Endothelial cell of umbilical vein (primary cell): ENCODE measurements at regions not wholly inside any gene's neighbourhood (a gene's known extent, or its start where the extent isn't known, plus 50 kb on each side); places are given as distances from the start of the nearest gene placed in this dataset.

Experiments
- BruUV-seq: library from RNA; stranded (reverse); fragments of 400-500 nt; replicated peaks from 2 replicates; lab custom pipeline; 2021; lab: Mats Ljungman, UMichigan
- CTCF ChIA-PET: fragments of 300-600, 350-600 bp; sonication (Branson Sonifier 250); formaldehyde crosslinking; loops from one replicate; lab custom pipeline; 2021; ENCODE audit warnings: antibody characterized with exemption, inconsistent platforms; lab: Charles Lee
- POLR2A ChIA-PET: fragments of 300-600, 350-600 bp; sonication (Branson Sonifier 250); formaldehyde crosslinking; loops from one replicate; lab custom pipeline; 2021; ENCODE audit warnings: antibody characterized with exemption, inconsistent platforms; lab: Charles Lee
- DNase-seq: peaks from one replicate; pipeline ENCODE4 v3.0.0-alpha.2; 2011; ENCODE audit warnings: low read depth, low spot score
- FAIRE-seq: peaks from 2 replicates; lab custom pipeline; 2011; peaks lifted over from hg19 to GRCh38; lab: Jason Lieb, UNC
- H2AFZ ChIP-seq: 2 replicates; pipeline ENCODE4 v1.6.0; 2012; ENCODE audit warnings: low read depth, low read length, control low read depth, inconsistent platforms
- H3K27ac ChIP-seq: 2 replicates; pipeline ENCODE4 v1.5.1; 2011; ENCODE audit warnings: low read depth, mild to moderate bottlenecking, control low read depth, low read length, moderate library complexity; ENCODE audit not compliant: insufficient read depth
- H3K27me3 ChIP-seq, 2 experiments: 2 replicates each; pipeline versions ENCODE4 v1.6.0 to v1.6.1; 2011; ENCODE audit warnings: low read length in 2 of 2, mixed read lengths in 1 of 2; ENCODE audit not compliant: control insufficient read depth in 2 of 2, insufficient read depth in 2 of 2
- H3K36me3 ChIP-seq, 2 experiments: 2 replicates in 1 of 2; 3 replicates in 1 of 2; pipeline ENCODE4 v1.5.1; 2011; ENCODE audit warnings: low read length in 2 of 2, mild to moderate bottlenecking in 1 of 2, moderate library complexity in 1 of 2; ENCODE audit not compliant: control insufficient read depth in 2 of 2, insufficient read depth in 2 of 2; ENCODE audit errors: extremely low read depth in 1 of 2
- H3K4me1 ChIP-seq: 3 replicates; pipeline ENCODE4 v1.5.1; 2011; ENCODE audit warnings: mild to moderate bottlenecking, low read length; ENCODE audit not compliant: control insufficient read depth, insufficient read depth; ENCODE audit errors: extremely low read depth
- H3K4me2 ChIP-seq: 2 replicates; pipeline ENCODE4 v1.6.1; 2011; ENCODE audit warnings: low read length, control low read depth, mixed read lengths; ENCODE audit not compliant: insufficient read depth
- H3K4me3 ChIP-seq, 3 experiments: fragments of 200-600 bp in 1 of 3; sonication (generic), shearing (Covaris generic) in 1 of 3; replicated peaks in 1 of 3; 2 replicates each; pipeline ENCODE4 v1.5.1; 2011 to 2016; ENCODE audit warnings: control low read depth in 3 of 3, low read length in 3 of 3, mild to moderate bottlenecking in 2 of 3, inconsistent platforms in 1 of 3, low read depth in 1 of 3, moderate library complexity in 1 of 3; ENCODE audit not compliant: insufficient read depth in 1 of 3
- H3K79me2 ChIP-seq: 2 replicates; pipeline ENCODE4 v1.6.0; 2012; ENCODE audit warnings: low read length, inconsistent platforms; ENCODE audit not compliant: control insufficient read depth, insufficient read depth
- H3K9ac ChIP-seq: replicated peaks from 2 replicates; pipeline ENCODE3; 2011; ENCODE audit warnings: low read length, control low read depth; ENCODE audit not compliant: insufficient read depth; ENCODE audit errors: extremely low read depth
- H3K9me1 ChIP-seq: replicated peaks from 3 replicates; pipeline ENCODE4 v1.6.0; 2011; ENCODE audit warnings: mild to moderate bottlenecking, low read length; ENCODE audit not compliant: control insufficient read depth, insufficient read depth; ENCODE audit errors: extremely low read depth
- H3K9me3 ChIP-seq: replicated peaks from 2 replicates; pipeline ENCODE4 v1.5.1; 2012; ENCODE audit warnings: low read length, inconsistent platforms; ENCODE audit not compliant: control insufficient read depth, insufficient read depth
- H4K20me1 ChIP-seq: replicated peaks from 2 replicates; pipeline ENCODE3; 2011; ENCODE audit warnings: mild to moderate bottlenecking, low read length; ENCODE audit not compliant: control insufficient read depth, insufficient read depth; ENCODE audit errors: extremely low read depth
- EZH2 ChIP-seq: IDR thresholded peaks from 2 replicates; pipeline ENCODE4 v1.6.1; 2012; ENCODE audit warnings: borderline replicate concordance, low read depth, mild to moderate bottlenecking, moderate library complexity, low read length, inconsistent platforms; ENCODE audit not compliant: severe bottlenecking
- FOS ChIP-seq: IDR thresholded peaks from 2 replicates; pipeline ENCODE4 v1.6.1; 2011; ENCODE audit warnings: mild to moderate bottlenecking, low read length, moderate library complexity, borderline replicate concordance; ENCODE audit not compliant: insufficient read depth
- GATA2 ChIP-seq: IDR thresholded peaks from 2 replicates; pipeline ENCODE4 v1.7.0; 2011; ENCODE audit warnings: low read depth, mild to moderate bottlenecking, moderate library complexity, mixed read lengths, low read length; ENCODE audit not compliant: insufficient read length, insufficient read depth
- JUN ChIP-seq: IDR thresholded peaks from 2 replicates; pipeline ENCODE4 v1.6.1; 2011; ENCODE audit warnings: borderline replicate concordance, low read depth; ENCODE audit not compliant: insufficient read length, insufficient read depth
- MYC ChIP-seq: IDR thresholded peaks from one replicate; pipeline ENCODE4 v1.6.1; 2011; ENCODE audit warnings: mild to moderate bottlenecking, low read depth, low read length
- POLR2A ChIP-seq: IDR thresholded peaks from 2 replicates; pipeline ENCODE4 v1.6.1; 2012; ENCODE audit warnings: low read depth, mild to moderate bottlenecking, control low read depth, low read length
- POLR2AphosphoS5 ChIP-seq: IDR thresholded peaks from 2 replicates; pipeline ENCODE4 v1.6.1; 2012; ENCODE audit warnings: low read depth, mild to moderate bottlenecking, control low read depth, low read length, moderate library complexity; ENCODE audit not compliant: insufficient read depth
- dilution Hi-C: fragments of 300-500 bp; cut with MboI; formaldehyde crosslinking; loops from one replicate; pipeline ENCODE4 v1.15.0; 2019; ENCODE audit warnings: low sequenced_read_pairs; ENCODE audit not compliant: extremely low pct_ligation_motif_present
- intact Hi-C: fragments of 100-400 bp; cut with micrococcal nuclease; formaldehyde crosslinking; loops from one replicate; pipeline ENCODE4 v1.10.0; 2022
- TF ChIP-seq, protein P1 (sequence below): IDR thresholded peaks from 2 replicates; pipeline ENCODE4 v1.6.1; 2011; ENCODE audit not compliant: insufficient read depth, insufficient read length
- TF ChIP-seq, protein P2 (sequence below), 2 donors: IDR thresholded peaks; 1 replicate in 1 of 2; 2 replicates in 1 of 2; pipeline ENCODE4 v1.5.1; 2011; ENCODE audit warnings: low read length in 2 of 2, mild to moderate bottlenecking in 2 of 2, moderate library complexity in 2 of 2, control low read depth in 1 of 2, inconsistent platforms in 1 of 2, low read depth in 1 of 2; ENCODE audit not compliant: insufficient read depth in 1 of 2; ENCODE audit errors: extremely low read depth in 1 of 2

DNA sequence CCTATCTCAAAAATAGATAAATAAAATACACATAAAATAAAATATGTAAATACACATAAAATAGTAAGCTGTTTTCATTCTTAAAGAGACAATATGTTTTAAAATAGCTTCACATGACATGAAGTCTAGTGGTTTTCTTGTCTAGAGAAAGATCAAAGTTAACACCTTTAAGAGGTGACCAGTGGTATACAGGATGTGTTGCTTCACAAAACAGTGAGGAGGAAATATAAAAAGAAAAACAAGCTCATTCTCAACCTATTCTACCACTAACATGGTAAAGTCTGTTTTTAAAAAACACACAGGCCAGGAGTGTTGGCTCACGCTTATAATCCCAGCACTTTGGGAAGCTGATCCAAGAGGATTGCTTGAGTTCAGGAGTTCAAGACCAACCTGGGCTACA is 433.5 kb upstream of the HSFY2 start:
- DNase-seq (no peak), FAIRE-seq (no peak)
- Histone ChIP-seq H3K9me1 (no peaks in the 10 kb centered on the region), H4K20me1 (no peaks in the 10 kb centered on the region), H3K4me2 (no peak overlapping the region), H2AFZ (no peak overlapping the region), H3K9me3 (no peaks in the 10 kb centered on the region), H3K4me1 (no peaks in the 10 kb centered on the region), H3K27ac (no peak overlapping the region), H3K27me3 (no peaks in the 10 kb centered on the region), H3K79me2 (no peaks in the 10 kb centered on the region), H3K36me3 (no peaks in the 10 kb centered on the region), H3K9ac (no peak overlapping the region), H3K4me3 (no peak overlapping the region)
- BruUV-seq: no TSS peak
- TF ChIP-seq EZH2 (no peak), POLR2A (no peak), POLR2AphosphoS5 (no peak), GATA2 (no peak), FOS (no peak), JUN (no peak), MYC (no peak)
- TF ChIP-seq, protein P1, sequence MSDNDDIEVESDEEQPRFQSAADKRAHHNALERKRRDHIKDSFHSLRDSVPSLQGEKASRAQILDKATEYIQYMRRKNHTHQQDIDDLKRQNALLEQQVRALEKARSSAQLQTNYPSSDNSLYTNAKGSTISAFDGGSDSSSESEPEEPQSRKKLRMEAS: no peak
- TF ChIP-seq, protein P2, sequence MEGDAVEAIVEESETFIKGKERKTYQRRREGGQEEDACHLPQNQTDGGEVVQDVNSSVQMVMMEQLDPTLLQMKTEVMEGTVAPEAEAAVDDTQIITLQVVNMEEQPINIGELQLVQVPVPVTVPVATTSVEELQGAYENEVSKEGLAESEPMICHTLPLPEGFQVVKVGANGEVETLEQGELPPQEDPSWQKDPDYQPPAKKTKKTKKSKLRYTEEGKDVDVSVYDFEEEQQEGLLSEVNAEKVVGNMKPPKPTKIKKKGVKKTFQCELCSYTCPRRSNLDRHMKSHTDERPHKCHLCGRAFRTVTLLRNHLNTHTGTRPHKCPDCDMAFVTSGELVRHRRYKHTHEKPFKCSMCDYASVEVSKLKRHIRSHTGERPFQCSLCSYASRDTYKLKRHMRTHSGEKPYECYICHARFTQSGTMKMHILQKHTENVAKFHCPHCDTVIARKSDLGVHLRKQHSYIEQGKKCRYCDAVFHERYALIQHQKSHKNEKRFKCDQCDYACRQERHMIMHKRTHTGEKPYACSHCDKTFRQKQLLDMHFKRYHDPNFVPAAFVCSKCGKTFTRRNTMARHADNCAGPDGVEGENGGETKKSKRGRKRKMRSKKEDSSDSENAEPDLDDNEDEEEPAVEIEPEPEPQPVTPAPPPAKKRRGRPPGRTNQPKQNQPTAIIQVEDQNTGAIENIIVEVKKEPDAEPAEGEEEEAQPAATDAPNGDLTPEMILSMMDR (IDR thresholded peaks at IDR 0.05; ENCODE audit: extremely low read depth in 1 of 2, insufficient read depth in 1 of 2, low read depth in 1 of 2, low read length in 2 of 2): no peak
- POLR2A ChIA-PET: no interaction called here
- dilution Hi-C loops: no loop called here
- intact Hi-C loops: no loop called here
- CTCF ChIA-PET: no interaction called here
